ENCODE measurements at regions not wholly inside any gene's neighbourhood (a gene's known extent, or its start where the extent isn't known, plus 50 kb on each side); places are given as distances from the start of the nearest gene placed in this dataset.

GRCh38 chr7:94188350-94188749, 184.2 kb upstream of the BET1 start:
- TF ChIP-seq CTCF (IDR thresholded peaks at IDR 0.05) = no peak
- no peak for TF ChIP-seq EP300 (IDR thresholded peaks at IDR 0.05; ENCODE audit: borderline replicate concordance in 1 of 2, low read depth in 1 of 2, low read length in 1 of 2)
- no peak for TF ChIP-seq GABPA (IDR thresholded peaks at IDR 0.05; ENCODE audit: low read depth)
- no peak for TF ChIP-seq USF1 (IDR thresholded peaks at IDR 0.05; ENCODE audit: borderline replicate concordance, low read depth)
- no peak for TF ChIP-seq USF2 (IDR thresholded peaks at IDR 0.05; ENCODE audit: borderline replicate concordance, low read depth, low read length)

Measured in SK-N-SH (cell line).